Left ventricle myocardium superior (tissue), 1 donor: ENCODE measurements at regions not wholly inside any gene's neighbourhood (a gene's known extent, or its start where the extent isn't known, plus 50 kb on each side); places are given as distances from the start of the nearest gene placed in this dataset.

ENCODE experiments used
- ATAC-seq: fragments of 200-7000 bp; cut with Tn5 transposase; one replicate; pipeline ENCODE4 v1.9.1; 2020; ENCODE audit warnings: mild to moderate bottlenecking, moderate library complexity
- DNase-seq: peaks from one replicate; pipeline ENCODE4 v3.0.0-alpha.2; 2020
- intact Hi-C: fragments of 100-400 bp; cut with micrococcal nuclease; formaldehyde crosslinking; loops from one replicate; pipeline ENCODE4 v1.11.0; 2022
- donor health status: DM: no; HTN: yes; CAD: no; lungs with severe emphysema.

DNA sequence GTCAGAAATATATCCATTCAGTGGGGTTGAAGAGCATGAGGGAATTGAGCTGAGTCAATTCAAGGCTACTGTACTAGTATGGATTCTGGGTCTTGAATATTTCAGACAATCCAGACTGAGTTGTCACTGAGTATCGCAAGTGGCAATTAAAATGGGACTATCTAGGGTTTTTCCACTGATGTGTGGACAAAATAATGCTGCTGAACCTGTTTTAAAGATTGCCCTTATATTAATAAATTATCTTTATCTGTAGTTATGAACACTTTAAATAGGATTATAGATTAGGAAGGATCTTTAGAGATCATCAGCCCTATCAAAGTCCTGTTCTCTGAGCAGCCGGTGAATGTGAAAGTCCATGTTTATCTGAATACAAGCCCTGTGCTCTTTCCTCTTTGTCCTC lies 478.3 kb upstream of the KIRREL3 start:
- intact Hi-C loops: no loop called here
- DNase-seq (no peak), ATAC-seq (no peak)

DNA sequence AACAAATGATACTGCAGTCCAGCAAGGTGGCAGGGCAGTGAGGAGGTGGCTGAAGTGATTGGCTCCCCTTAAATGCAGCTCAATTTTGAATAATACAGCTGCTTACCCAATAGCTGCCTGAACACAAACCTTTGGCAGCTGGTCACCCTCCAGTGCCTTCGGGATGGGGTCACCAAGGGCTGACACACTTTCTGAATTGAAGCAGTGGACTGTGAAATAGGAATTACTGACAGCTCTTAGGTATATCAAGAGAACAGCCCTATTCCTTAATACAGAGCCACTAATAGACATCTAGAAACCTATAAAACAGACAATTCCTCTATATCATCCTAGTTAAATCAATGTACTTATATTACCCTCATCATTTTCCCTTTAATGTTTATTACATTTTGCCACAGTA lies 474.2 kb upstream of the KIRREL3 start:
- intact Hi-C loops: no loop called here
- ATAC-seq (no peak), DNase-seq (no peak)

DNA sequence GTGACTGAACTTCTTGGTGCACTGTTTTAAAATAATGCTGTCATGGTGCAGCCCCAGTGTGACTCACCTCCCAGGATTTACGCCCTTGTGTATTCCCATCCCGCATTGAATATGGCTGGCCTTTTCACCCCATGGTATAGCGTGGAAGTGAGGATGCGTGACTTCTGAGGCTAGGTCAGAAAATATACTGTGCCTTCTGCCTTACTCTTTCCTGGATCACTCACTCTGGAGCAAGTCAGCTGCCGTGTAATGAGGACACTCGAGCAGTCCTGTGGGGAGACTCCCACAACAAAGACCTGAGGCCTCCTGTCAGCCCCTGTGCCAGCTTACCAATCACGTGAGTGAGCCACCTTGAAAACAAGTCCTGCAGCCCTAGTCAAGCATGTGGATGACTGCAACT lies 471.9 kb upstream of the KIRREL3 start:
- no peak for DNase-seq
- intact Hi-C loops: no loop called here
- no peak for ATAC-seq

DNA sequence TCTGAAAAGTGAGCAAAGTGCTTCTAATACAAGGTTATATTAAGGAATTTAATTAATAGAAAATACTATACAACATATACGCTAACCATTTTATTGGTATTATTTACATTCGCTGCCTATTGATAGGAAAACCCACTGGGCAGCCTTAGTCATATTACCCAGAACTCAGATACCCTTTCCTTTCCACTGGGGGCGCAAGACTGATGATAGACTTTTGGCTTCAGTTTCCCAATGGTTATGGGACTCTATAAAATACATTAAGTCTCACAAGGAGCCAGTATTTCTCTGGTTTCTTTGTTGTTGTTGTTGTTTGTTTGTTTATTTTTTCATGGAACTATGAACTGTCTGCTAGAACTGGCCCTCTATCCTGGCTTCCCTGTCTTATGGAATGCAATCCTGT lies 471.1 kb upstream of the KIRREL3 start:
- DNase-seq (no peak), ATAC-seq (no peak)
- intact Hi-C loops: no loop called here

- ATAC-seq (no peak), DNase-seq (no peak)
- intact Hi-C loops: no loop called here
Observed at GRCh38 chr11:127470306-127470884, 469.8 kb upstream of the KIRREL3 start.

GRCh38 chr11:127464325-127464724 lies 463.8 kb upstream of the KIRREL3 start:
- ATAC-seq (no peak), DNase-seq (no peak)
- intact Hi-C loops: no loop called here

- ATAC-seq (no peak), DNase-seq (no peak)
- intact Hi-C loops: no loop called here
Observed at GRCh38 chr11:127462065-127462344, 461.4 kb upstream of the KIRREL3 start.

- intact Hi-C loops: no loop called here
- ATAC-seq: no peak
- no peak for DNase-seq
Observed at GRCh38 chr11:127461241-127462064, 460.9 kb upstream of the KIRREL3 start.

- intact Hi-C loops: no loop called here
- ATAC-seq (no peak), DNase-seq (no peak)
Observed at GRCh38 chr11:127458561-127458960, 458.0 kb upstream of the KIRREL3 start.

DNA sequence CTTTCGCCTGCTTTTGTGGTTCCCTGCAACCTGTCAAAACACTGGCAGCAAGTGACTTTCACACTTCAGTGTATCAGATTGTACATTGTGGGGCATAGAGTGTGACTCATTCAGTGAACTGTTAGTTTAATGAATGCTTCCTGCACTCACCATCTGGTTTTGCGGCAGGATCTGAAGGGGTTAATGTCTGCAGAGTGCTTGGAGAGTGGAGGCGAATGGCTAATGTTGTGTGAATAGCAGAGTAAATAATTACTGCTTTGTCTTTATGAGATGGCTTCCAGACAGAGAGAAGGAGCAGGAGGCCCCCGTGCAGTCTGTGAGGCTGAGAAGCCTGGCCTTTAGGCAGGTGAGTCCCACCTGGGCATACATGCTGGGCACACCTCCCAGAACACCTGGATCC lies 454.3 kb upstream of the KIRREL3 start:
- no peak for ATAC-seq
- intact Hi-C loops: no loop called here
- no peak for DNase-seq

DNA sequence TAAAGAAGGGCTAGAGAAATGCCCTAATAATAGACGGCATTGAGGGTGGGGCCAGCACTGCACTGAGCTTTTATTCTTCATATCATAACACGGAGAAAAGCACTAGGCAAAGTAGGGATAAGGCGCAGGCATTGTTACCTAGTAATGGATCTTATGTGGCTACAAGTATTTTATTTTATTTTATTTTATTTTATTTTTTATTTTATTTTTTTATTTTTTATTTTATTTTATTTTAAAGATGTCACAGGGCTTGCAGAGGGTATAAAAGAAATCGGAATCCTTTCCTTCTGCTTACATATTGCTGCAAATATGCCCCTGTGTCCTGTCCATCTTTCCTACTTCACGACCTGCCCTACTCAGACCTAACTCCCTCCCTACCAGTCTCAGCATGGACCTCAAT lies 452.0 kb upstream of the KIRREL3 start:
- intact Hi-C loops: no loop called here
- DNase-seq: no peak
- no peak for ATAC-seq

GRCh38 chr11:127451861-127452260 lies 451.3 kb upstream of the KIRREL3 start:
- intact Hi-C loops: no loop called here
- peak; percentile 85 for ATAC-seq

GRCh38 chr11:127448101-127448500 lies 447.5 kb upstream of the KIRREL3 start:
- intact Hi-C loops: no loop called here
- no peak for ATAC-seq
- no peak for DNase-seq

More at GRCh38 chr11:127451861-127452260, 451.3 kb upstream of the KIRREL3 start:
- DNase-seq: peak; percentile 71

DNA sequence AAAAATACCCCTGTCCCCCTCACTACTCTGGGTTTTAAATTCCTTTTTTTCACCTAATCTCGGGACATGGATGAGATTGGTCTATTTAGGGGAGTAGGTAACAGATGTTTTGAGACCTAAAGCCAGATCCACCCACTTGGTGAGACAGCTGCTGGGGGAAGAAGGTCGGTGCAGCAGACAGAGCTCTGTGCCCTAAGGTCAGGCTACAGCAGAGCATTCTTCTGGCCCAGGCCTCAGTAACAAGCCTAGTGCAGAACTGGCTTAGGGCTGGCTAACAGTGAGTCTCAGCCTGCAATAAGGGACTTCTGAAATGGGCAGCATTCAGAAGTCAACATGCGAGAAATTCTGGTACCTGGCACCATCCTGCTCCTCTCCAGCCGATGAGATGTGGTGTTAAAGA lies 444.9 kb upstream of the KIRREL3 start:
- DNase-seq (peak; percentile 21), ATAC-seq (peak; percentile 56)

DNA sequence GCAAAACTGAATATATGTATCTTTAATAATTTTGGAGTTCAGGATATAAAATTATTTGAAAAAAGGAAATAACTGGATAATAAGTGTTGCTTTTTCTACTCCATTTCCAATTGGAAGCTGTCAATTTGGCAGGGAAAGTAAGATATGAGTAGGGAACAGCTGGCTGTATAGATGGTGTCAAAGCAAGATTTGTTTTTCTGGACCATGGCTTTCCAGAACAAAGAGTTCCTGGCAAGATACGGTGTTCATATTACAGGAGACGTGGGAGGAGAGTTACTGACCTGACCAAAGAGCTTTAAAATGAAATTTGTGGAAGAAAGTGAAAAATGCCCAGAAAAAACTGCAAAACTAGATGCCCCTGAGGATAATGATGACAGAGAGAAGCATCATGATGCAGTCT lies 442.7 kb upstream of the KIRREL3 start:
- DNase-seq (no peak), ATAC-seq (peak; percentile 74)
- intact Hi-C loops: no loop called here

More for the DNA sequence above, 444.9 kb upstream of the KIRREL3 start:
- intact Hi-C loops: no loop called here

DNA sequence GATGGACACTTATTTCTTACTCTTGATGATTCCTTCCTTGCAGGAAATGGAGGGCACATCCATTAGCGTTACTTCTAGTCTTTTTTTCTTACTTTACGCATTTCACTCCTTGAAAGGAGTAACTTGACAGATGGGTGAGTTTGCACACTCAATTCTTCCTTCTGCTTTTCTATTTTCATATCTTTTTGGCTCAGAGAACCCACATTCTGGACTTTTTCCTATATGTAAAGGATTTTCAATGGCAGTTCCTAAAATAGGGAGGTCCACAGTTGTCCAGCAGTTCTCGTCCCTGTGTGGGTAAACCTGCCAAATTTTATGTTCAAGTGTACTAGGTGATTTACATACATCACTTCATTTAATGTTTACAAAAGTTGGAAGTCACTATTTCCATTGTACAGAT lies 440.0 kb upstream of the KIRREL3 start:
- DNase-seq (no peak), ATAC-seq (no peak)
- intact Hi-C loops: no loop called here

GRCh38 chr11:127425281-127425680 lies 424.7 kb upstream of the KIRREL3 start:
- DNase-seq (no peak), ATAC-seq (no peak)
- intact Hi-C loops: no loop called here

- ATAC-seq (no peak), DNase-seq (no peak)
- intact Hi-C loops: no loop called here
Observed at GRCh38 chr11:127424661-127425060, 424.1 kb upstream of the KIRREL3 start.

DNA sequence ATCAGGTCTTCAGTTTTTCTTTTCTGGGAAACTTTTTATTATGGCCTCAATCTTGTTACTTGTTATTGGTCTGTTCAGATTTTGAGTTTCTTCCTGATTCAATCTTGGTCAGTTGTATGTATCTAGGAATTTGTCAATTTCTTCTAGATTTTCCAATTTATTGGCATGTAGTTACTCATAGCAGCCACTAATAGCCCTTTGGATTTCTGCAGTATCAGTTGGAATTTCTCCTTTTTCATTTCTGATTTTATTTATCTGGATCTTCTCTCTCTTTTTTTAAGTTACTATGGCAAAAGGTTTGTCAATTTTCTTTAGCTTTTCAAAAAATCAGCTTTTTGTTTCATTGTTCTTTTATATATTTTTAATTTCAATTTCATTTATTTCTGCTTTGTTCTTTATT lies 419.6 kb upstream of the KIRREL3 start:
- ATAC-seq (no peak), DNase-seq (no peak)
- intact Hi-C loops: no loop called here

DNA sequence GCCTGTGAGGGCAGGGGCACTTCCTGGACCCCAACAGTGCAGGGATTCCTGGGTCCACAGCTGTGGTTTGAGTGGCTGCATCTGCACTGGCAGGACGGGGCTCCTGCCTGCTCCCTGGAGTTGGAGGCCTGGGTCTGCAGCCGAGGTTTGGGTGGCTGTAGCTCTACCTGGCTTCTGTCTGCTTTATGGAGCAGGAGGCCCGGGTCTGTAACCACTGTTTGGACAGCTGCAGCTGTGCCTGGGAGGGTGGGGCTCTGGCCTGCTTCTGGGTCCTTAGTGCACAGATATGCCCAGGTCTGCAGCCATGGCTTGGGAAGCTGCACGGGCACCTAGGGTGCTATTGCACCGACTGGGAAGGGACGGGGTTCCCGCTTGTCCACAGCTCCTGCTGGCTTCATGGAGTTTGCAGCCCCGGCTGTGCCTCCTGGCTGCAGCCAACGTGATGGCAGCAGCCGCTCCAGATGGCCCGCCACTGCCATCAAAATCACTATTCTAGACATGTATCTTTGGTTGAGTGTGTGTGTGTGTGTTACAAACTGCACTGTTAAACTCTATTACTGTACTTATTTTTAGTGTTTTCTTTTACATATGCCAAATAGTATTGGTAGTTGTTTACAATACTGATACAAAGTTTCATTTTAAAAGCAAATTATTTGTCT lies 412.3 kb upstream of the KIRREL3 start:
- intact Hi-C loops: no loop called here
- ATAC-seq: no peak
- DNase-seq: peak; percentile 20

DNA sequence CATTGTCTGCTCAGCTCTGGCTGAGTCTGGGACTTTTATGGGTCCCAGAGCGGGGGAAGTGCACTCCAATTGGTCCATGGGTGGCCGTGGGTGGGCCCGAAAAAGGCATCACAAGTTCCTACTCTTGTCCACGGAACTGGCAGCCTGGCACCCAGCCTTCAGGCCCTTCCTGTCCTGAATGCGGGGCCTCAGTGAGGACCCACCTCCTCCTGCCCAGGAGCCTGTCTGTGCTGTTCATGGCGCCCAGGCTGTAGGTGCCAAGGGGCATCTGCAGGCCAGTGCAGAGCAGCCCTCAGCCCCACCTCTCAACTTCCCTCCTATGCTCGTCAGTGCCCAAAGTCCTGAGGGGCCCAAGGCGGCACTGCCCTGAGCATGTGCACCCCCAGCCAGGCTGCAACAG lies 411.7 kb upstream of the KIRREL3 start:
- intact Hi-C loops: no loop called here
- ATAC-seq: no peak
- DNase-seq: no peak
